ENCODE measurements at regions not wholly inside any gene's neighbourhood (a gene's known extent, or its start where the extent isn't known, plus 50 kb on each side); places are given as distances from the start of the nearest gene placed in this dataset.
"Not testable (repeated sequence)": the region's sequence is repeated elsewhere in the genome, so short reads cannot be mapped to it uniquely, and the experiment has no call there.

DNA sequence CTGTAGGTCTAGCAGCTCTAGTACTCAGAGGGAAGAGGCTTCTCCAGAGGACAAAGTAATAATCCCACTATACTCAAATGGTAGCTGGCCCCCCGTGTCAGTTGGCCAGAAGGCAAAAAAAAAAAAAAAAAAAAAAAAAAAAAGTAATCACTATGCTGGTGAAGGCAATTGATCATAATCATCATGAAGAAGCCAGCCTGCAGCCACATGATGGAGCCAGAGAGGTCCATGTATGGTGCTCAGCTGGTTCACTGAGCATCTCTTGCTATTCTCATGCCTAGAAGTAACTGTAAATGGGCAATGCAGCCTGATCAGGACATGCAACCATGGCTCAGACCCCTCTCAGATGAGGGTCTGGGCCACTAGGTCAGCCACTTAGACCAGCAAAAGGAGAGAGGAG, 378.8 kb downstream of the MED13L start:
- no peak for DNase-seq (ENCODE audit: low read depth, low spot score)
- no peak overlapping the region for H3K4me3 ChIP-seq (ENCODE audit: low read length)

DNA sequence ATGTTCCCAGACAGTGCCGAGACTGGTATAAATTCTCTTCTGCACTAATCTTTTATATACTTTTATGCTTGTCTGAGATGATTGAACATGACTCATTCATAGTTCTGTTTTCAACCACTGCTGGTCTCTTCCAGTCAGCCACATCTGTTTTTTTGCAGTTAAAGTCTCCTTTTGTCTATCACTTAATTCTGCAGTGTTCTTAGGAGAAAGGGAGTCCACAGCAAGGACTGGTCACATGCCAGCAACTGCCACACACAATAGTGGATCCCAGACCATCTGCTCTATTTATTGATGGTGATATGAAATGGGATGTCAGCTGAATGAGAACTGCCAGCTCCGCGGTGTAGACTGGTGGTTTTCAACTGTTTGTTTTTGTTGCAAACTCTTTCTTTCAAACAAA, 379.8 kb downstream of the MED13L start:
- no peak overlapping the region for H3K4me3 ChIP-seq (ENCODE audit: low read length)
- DNase-seq (ENCODE audit: low read depth, low spot score), result no peak

DNA sequence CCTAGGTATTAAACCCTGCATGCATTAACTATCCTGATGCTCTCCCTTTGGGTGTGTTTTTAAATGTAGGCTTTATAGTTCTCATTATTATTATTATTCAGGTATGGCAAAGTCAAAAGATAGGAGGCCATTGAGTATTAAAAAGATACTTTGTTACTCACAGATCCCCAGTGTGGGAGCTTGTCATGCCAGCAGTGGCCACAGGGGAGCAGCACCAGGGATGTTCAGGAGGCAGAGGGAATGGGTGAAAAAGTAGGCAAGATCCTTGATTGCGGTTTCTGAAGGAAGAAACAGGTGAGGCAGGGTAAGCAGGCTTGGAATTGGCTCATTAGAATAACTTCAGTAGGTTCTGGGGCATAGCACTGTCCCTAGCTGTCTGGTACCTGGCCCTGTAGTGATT, 382.2 kb downstream of the MED13L start:
- DNase-seq (ENCODE audit: low read depth, low spot score), result no peak
- no peak overlapping the region for H3K4me3 ChIP-seq (ENCODE audit: low read length)

DNA sequence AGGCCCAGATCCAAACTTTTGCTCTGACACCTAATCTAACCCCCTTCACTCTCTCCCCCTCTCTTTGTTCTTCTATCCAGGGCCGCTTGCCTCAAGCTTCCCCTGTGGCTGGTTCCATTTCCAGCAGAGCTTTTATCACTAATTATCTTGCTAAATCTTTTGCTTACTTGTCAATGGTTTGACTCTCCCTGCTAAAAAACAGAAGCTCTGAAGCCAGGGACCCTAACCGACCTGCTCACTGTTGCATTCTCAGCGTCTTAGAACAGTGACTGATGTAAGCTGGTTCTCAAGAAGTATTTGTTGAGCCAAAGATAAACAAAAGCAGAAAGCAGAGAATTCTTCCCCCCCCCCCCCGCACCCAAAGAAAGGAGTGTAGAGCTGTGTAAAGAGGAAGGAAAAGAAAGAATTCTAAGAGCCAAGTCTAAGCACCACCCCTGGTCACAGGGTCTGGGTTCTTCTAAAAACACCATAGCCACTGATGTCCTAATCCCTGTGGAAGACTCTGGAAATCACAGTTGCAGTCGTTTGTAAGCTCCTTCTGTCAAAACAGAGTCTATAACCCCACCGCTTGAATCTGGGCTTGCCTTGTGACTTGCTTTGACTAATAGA, 385.8 kb downstream of the MED13L start:
- DNase-seq (ENCODE audit: low read depth, low spot score), result no peak
- no peak overlapping the region for H3K4me3 ChIP-seq (ENCODE audit: low read length)

DNA sequence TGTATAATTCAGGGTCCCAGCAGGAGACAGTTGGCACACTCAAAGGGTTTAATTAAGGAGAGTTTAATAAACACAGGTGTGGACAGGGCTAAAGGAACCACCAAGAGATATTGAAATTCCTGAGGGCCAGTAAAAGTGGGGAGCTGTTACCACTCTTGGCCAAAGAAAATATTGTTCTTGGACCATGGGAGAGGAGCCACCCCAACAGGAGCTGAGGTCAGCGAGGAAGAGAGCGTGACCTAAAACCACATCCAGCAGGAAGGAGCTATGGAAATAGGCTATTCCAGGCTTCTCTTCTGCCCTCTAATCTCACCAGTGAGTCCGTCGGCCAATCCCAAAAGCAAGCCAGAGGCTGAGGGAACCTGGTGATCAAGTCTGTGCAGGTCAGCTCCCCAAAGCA, 390.8 kb downstream of the MED13L start:
- no peak overlapping the region for H3K4me3 ChIP-seq (ENCODE audit: low read length)
- no peak for DNase-seq (ENCODE audit: low read depth, low spot score)

DNA sequence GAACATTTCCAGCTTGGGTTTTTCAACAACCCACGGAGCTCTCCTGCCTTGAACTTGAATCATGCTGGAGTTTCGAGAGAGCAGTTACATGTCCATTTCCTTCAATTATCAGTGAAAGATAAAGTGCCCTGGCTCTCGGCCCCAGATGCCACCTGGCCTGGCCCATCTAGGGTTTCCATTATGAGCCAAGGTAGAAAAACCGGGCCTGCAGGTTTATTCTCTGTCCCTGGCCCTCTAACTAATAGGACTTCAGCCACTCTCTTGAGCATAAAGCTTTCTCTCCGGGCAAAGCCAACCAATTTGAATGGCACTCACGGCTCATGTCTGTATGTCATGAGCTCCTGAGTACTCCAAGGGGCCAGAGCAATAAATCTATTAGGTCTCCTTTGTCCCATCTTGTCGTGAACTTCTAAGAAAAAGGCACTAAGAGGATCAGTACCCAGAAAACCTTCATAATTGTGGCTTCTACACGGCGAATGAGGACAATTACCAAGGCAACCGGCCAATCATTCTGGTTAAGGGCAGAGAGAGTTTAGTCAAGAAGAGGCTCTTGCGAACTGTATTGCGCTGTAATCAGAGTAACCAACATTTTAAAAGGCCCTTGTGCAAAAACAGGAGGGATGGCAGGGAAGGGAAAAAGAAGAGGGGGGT, 392.3 kb downstream of the MED13L start:
- H3K4me3 ChIP-seq (ENCODE audit: low read length), result no peak overlapping the region
- DNase-seq (ENCODE audit: low read depth, low spot score), result no peak

DNA sequence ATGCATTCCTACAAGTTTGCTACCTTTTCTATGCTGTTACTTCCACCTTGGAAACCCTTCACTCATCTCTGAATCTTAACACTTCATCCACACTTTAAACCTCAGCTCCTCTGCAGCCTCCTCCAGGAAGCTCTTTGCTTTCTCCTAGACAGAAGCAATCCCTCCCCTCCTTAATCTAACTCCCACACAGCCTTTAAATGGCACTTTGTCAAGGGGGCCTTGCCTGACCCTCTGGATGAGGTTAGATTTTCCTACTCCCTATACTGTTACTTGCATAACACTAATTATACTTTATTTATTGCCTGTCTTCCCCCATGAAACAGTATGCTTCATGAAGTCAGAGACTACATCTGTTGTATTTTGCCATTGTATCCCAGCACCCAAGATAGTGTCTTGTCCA, 394.6 kb downstream of the MED13L start:
- no peak overlapping the region for H3K4me3 ChIP-seq (ENCODE audit: low read length)
- no peak for DNase-seq (ENCODE audit: low read depth, low spot score)

DNA sequence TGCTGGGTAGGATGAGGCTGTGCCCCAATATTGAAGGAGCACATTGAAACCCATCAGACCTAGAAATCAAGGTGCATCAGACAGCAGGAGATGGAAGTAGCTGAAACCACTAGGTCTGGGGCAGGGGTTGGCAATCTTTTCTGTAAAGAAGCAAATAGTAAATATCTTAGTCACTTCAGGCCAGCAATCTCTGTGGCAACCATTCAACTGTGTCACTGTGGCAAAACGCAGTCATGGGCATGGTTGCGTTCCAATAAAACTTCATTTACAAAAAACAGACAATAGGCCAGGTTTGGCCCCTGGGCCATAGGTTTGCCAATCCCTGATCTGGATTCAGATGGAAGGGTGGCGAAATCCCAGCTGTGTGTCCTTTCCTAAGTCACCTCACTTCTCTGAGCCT, 397.3 kb downstream of the MED13L start:
- H3K4me3 ChIP-seq (ENCODE audit: low read length), result no peak overlapping the region
- DNase-seq (ENCODE audit: low read depth, low spot score), result no peak

DNA sequence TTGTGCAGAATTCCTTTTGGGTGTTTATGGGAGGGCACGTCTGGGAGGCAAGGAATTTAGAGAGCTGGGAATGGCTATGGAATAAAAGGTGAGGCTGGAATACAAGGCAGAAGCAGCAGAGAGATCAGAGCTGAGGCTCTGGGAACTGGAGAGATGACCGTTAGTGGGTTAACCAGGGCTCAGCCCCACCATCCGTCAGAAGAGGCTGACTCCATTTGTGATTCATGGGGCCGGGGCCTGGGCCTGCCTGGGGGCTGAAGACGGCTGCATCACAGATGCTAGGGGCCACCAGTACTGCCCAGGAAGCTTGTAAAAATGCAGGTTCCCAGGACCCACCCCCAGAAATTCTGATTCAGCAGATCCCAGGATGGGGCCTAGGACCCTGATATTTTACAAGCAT, 398.1 kb downstream of the MED13L start:
- no peak for DNase-seq (ENCODE audit: low read depth, low spot score)
- H3K4me3 ChIP-seq (ENCODE audit: low read length), result no peak overlapping the region

DNA sequence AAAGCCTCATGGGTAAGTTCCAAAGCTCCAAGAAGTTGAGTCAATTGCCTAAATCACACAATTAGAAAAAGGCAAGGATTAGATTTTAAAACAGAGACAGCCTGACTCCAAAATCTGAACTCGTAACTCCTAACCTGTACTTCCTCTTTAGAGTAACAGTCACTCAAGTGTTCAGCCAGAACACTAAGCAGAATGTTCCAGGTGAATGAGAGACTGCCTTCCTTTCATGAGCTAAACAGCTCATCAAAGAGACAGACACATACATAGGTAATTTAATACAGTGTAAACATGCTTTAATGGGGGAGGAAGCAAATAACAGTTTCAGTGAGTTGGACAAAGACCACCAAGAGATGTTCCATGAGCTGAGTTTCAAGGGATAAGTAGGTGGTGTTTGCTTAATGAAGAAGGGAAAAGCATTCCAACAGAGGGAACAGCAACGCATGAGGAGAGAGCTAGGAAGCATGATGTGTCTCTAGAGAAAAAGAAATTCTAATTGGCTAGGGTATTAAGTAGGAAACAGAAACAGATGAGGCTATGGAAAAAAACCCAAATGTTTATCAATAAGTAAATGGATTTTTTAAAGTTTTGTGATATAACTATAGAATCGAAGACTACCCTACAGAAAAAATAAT, 403.9 kb downstream of the MED13L start:
- no peak overlapping the region for H3K4me3 ChIP-seq (ENCODE audit: low read length)
- no peak for DNase-seq (ENCODE audit: low read depth, low spot score)

DNA sequence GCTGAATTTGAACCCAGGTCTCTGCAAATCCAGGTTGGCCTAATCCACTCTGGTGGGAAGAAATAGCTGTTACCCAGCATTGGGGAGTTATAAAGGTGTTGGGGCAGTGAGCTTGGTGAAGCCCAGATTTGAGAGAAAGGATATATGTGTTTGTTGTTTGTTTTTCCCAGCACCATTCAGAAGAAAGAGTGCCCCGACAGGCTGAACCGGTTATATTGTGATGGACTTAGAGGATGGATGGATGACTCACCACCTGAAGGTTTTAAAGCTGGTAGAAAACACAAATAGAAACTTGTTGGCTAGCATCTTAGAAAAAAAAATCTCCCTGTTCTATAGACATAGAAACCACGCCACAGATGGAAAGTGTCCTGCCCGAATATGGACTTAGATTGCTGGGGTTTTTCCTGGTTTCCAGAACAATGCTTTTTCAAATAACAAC, 404.6 kb downstream of the MED13L start:
- no peak for DNase-seq (ENCODE audit: low read depth, low spot score)
- H3K4me3 ChIP-seq (ENCODE audit: low read length), result no peak overlapping the region

DNA sequence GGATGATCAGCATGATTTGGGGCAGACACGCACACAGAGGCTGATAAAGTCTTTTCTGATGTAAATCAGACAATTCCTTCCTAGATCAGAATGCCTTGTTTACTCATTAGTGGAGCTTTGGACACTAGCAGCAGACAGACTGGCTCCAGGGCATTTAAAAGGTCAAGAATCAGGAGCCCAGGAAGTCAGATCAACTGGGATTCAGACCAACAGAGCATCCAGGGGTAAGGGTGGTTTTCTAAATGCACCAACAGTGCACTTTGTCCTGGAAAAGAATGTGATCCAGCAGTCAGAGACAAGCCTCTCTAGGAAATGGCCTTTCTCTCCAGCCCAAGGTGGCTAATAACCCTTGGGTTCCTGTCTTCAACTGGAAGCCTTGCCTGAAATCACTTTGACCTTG, 405.3 kb downstream of the MED13L start:
- no peak overlapping the region for H3K4me3 ChIP-seq (ENCODE audit: low read length)
- DNase-seq (ENCODE audit: low read depth, low spot score), result no peak

DNA sequence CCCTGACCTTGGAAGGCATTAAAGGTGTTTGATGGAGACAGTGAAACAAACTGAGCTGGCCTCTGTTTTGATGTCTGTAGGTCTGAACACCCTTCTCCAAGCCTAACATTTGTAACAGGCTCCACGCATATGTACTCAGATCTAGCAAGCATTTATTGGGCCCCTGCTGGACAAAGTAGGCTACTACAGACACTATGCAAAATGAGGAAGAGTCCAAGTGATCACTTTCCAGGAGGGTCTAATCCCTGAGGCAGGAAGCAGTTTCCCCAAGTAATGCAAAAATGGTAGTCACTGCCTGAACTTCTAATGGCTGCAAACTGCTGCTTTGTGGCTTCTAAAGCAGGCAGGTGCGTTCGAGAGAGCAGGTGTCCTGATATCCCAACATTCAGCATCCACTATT, 405.8 kb downstream of the MED13L start:
- DNase-seq (ENCODE audit: low read depth, low spot score), result peak; percentile 20
- no peak overlapping the region for H3K4me3 ChIP-seq (ENCODE audit: low read length)

DNA sequence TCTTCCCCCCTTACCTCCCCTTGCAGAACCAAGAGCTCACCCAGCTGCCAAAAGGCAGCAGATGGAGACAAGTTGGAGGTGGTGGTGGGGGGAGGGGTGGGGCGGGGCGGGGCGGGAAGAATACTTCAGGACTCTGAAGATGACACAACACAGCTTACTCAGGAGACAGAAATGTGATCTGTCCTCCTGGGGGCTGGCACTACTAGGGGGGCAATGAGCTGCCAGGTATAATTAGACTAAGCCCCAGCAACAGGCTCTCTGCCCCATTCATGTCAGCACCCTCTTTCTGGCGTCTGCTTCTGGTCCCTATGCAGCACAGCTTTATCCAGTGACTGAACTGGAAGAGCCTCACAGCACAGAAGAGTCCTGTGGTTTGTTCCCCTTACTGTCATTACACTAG, 407.0 kb downstream of the MED13L start:
- no peak for DNase-seq (ENCODE audit: low read depth, low spot score)
- no peak overlapping the region for H3K4me3 ChIP-seq (ENCODE audit: low read length)

DNA sequence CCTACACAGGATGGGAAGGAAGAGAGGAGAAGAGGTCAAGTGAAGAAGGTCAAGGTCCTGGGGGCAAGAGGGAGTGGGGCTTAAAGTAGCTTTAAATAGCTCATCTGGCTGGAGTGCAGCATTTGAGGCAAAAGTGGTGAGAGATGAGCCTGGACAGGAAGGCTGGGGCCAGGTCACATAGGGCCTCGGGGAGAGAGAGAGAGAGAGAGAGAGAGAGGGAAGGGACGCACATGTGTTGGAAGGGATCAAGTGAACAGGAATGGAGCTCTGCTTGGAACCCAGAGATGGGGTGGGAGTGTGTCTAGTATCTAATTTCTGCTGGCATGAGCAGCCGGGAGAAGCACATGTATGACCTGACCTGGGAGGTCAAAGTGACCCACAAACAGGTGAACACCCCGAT, 407.5 kb downstream of the MED13L start:
- no peak for DNase-seq (ENCODE audit: low read depth, low spot score)
- H3K4me3 ChIP-seq (ENCODE audit: low read length), result no peak overlapping the region

DNA sequence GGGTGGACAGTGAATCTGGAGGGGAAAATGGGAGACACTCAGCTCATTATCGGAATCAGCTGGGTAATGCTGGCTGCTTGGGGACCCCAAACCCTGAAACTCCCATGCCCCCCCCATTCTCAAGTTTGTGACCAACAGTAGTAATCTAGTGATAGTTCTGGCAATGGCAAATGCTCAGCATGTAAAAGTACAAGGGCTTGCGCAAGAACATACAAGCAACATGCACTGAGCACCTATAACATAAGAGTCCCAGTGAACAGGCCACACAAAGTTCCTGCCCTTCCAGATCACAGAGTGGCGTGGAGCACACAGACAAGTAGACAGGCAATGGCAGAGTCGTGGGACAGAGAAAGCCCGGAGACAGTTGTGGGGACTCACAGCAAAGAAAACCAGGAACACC, 407.9 kb downstream of the MED13L start:
- DNase-seq (ENCODE audit: low read depth, low spot score), result no peak
- H3K4me3 ChIP-seq (ENCODE audit: low read length), result no peak overlapping the region

DNA sequence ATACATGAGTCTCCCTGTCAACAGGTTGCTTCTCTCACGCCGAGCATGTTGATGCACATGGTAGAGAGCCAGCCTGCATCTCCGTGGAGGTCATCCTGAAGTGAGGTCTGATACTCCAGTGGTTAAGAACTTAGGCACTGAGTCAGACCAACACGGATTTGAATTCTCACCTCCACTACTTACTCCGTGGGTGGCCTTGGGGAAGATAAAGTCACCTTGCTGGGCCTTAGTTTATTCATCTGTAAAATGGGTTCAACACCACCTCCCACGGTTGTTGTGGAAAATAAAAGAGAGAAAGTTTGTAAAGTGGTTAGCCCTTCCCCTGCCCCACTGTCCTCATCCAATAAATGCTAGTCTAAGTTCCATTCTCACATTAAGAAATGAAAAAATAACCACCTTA, 408.9 kb downstream of the MED13L start:
- DNase-seq (ENCODE audit: low read depth, low spot score), result no peak
- H3K4me3 ChIP-seq (ENCODE audit: low read length), result no peak overlapping the region

DNA sequence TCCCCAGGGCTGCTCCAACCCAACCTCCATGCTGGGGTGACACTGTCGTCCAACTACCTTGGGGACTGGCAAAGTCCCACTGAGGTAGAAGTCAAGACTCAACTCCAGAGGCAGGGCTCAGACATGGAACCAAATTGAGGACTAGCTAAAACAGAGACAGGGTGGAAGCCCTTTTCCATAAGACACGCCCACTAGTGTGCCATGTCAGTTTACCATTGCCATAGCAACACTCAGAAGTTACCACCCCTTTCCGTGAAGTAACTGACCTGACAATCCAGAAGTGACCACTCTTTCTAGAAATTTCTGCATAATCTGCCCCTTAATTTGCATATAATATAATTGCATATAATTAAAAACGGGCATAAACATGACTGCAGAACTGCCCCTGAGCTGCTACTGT, 409.6 kb downstream of the MED13L start:
- H3K4me3 ChIP-seq (ENCODE audit: low read length), result no peak overlapping the region
- no peak for DNase-seq (ENCODE audit: low read depth, low spot score)

DNA sequence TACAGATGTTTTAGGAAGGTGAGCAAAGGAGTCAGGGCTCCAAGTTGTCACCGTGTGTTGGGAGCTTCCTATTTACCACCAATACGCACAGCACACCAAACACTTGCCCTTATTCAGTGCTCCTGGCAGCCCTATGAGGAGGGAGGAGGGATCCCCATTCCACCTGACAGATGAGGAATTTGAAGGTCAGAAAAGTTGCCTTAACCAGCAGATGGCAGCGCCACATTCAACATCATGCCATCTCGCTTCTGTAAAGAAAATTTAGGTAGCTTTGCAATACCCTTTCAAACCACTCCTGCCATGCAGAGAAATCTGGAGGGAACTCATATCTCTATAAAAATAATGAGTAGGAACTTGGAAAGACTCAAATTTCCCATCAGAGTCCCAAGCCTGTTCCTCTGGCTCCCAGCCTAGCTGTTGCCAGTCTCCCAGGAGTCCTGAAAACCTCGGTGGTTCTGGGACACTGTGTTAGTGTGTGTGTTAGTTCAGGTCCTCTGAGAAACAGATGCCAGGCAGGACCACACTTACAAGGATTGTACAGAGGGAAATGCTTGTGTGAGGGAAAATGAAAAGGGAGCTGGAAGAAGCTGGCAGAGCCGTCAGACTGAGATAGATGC, 410.5 kb downstream of the MED13L start:
- peak; percentile 4 for DNase-seq (ENCODE audit: low read depth, low spot score)
- H3K4me3 ChIP-seq (ENCODE audit: low read length), result no peak overlapping the region

DNA sequence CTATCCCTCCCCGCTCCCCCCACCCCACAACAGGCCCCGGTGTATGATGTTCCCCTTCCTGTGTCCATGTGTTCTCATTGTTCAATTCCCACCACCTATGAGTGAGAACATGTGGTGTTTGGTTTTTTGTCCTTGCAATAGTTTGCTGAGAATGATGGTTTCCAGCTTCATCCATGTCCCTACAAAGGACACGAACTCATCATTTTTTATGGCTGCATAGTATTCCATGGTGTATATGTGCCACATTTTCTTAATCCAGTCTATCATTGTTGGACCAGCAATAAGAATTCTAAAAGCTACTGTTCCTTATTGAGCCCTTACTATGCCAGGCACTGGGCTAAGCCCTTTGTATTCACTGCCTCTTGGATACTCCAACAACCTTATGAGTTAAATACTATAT, 411.2 kb downstream of the MED13L start:
- DNase-seq (ENCODE audit: low read depth, low spot score); H3K4me3 ChIP-seq (ENCODE audit: low read length): not testable (repeated sequence)

Data from Jurkat, Clone E6-1 (cell line).